LNCaP clone FGC (cell line): ENCODE measurements at regions not wholly inside any gene's neighbourhood (a gene's known extent, or its start where the extent isn't known, plus 50 kb on each side); places are given as distances from the start of the nearest gene placed in this dataset.

Experiments used
- DNase-seq: peaks from one replicate; pipeline ENCODE4 v3.0.0-alpha.2; 2011; ENCODE audit warnings: low read depth
- H3K4me3 ChIP-seq: 2 replicates; pipeline ENCODE4 v1.5.1; 2011; ENCODE audit warnings: mild to moderate bottlenecking, low read depth, low read length, control low read depth
- TF ChIP-seq, protein P1 (sequence below): IDR thresholded peaks from 2 replicates; pipeline ENCODE4 v1.5.1; 2012; ENCODE audit warnings: mild to moderate bottlenecking; ENCODE audit not compliant: control insufficient read depth, insufficient read depth; ENCODE audit errors: extremely low read depth

GRCh38 chr17:33493566-33493965, 200.5 kb upstream of the ASIC2 start:
- TF ChIP-seq, protein P1, sequence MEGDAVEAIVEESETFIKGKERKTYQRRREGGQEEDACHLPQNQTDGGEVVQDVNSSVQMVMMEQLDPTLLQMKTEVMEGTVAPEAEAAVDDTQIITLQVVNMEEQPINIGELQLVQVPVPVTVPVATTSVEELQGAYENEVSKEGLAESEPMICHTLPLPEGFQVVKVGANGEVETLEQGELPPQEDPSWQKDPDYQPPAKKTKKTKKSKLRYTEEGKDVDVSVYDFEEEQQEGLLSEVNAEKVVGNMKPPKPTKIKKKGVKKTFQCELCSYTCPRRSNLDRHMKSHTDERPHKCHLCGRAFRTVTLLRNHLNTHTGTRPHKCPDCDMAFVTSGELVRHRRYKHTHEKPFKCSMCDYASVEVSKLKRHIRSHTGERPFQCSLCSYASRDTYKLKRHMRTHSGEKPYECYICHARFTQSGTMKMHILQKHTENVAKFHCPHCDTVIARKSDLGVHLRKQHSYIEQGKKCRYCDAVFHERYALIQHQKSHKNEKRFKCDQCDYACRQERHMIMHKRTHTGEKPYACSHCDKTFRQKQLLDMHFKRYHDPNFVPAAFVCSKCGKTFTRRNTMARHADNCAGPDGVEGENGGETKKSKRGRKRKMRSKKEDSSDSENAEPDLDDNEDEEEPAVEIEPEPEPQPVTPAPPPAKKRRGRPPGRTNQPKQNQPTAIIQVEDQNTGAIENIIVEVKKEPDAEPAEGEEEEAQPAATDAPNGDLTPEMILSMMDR = no peak
- no peak overlapping the region for H3K4me3 ChIP-seq
- DNase-seq = no peak

DNA sequence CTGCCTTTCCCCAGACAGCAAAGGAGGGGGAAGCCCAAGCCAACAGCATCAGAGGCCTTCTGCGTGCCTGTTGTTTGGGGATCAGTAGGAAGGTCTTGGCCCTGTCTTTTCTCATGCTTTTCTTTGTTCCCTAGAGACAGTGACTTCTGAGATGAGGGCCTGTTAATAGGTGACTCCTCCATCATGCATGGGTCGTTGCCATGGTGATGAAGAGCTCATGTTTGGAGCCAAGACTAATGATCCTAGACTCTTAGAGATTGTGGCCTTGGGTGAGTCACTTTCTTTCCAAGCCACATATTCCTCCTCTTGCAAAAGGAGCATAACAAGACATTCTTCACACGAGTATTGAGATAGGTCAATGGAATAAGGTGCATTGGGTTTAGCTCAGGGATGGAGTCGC, 201.1 kb upstream of the ASIC2 start:
- H3K4me3 ChIP-seq = no peak overlapping the region
- DNase-seq = no peak
- TF ChIP-seq, protein P1 = no peak

GRCh38 chr17:33497623-33498022, 204.5 kb upstream of the ASIC2 start:
- no peak for DNase-seq
- no peak overlapping the region for H3K4me3 ChIP-seq
- TF ChIP-seq, protein P1 = no peak

DNA sequence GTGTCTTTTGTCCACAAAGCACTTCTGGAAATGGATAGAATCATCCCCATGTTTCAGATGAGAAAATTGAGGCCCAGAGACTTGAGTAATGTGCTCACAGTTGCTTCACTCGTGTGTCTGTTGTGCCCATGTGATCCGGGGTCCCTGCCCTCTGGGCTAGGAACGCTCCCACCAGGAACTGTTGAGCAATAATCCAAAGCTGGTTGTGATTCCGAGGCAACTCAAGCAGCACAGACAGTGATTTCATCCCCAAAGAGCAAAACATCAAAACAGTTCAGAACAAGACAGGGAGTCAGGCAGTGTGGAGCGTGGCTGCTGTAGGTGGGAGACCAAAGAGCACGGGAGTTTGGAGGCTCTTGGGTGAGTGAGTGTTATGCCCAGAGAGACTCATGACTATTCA, 205.0 kb upstream of the ASIC2 start:
- no peak overlapping the region for H3K4me3 ChIP-seq
- TF ChIP-seq, protein P1 = no peak
- no peak for DNase-seq

- H3K4me3 ChIP-seq = no peak overlapping the region
- TF ChIP-seq, protein P1 = no peak
- no peak for DNase-seq
These were observed 205.9 kb upstream of the ASIC2 start for GRCh38 chr17:33499040-33499439.

DNA sequence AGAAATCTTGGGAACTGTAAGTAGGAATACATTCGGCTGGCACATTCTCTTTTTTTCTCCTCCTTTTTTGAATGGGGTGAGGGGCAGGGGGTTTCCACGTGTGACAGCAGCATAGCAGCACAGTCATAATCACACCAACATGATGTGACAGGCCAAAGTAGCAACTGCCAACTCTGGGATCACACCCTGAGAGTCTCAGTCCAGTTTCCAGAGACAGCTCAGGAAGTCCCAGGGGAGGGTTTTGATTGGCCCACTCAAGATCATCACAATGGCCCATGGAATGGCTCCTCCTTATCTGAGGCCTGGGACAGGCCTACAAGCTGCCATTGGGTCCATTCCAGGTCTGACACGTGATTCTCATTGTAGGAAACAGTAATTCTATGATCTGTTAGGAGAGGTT, 207.1 kb upstream of the ASIC2 start:
- TF ChIP-seq, protein P1 = no peak
- no peak for DNase-seq
- H3K4me3 ChIP-seq = no peak overlapping the region

GRCh38 chr17:33501185-33501584, 208.1 kb upstream of the ASIC2 start:
- no peak for DNase-seq
- no peak overlapping the region for H3K4me3 ChIP-seq
- TF ChIP-seq, protein P1 = peak; percentile 6; the same call in 1 of the 2 replicates
